ENCODE measurements at regions not wholly inside any gene's neighbourhood (a gene's known extent, or its start where the extent isn't known, plus 50 kb on each side); places are given as distances from the start of the nearest gene placed in this dataset.

- ChIA-PET POLR2A (no interaction called here), CTCF (no interaction called here)
- no peak overlapping the region for H3K27ac ChIP-seq (ENCODE audit: low read depth, low read length)
- no peak for TF ChIP-seq CTCF (IDR thresholded peaks at IDR 0.05; ENCODE audit: low read depth, low read length)
- H3K27me3 ChIP-seq (ENCODE audit: control insufficient read depth, insufficient read depth, low read length) = no peaks in the 10 kb centered on the region
- DNase-seq (ENCODE audit: low read depth, low spot score) = no peak
- H3K9me3 ChIP-seq (ENCODE audit: control insufficient read depth, insufficient read depth, low read length) = peaks cover 18% of the 10 kb centered on the region; the same call in 1 of the 2 replicates
- no peak overlapping the region for H3K4me3 ChIP-seq (ENCODE audit: low read depth, low read length)
Observed at GRCh38 chr17:428414-428813, 75.8 kb upstream of the RPH3AL start.

GRCh38 chr17:427891-428290 lies 75.3 kb upstream of the RPH3AL start:
- CTCF ChIA-PET = interaction anchor here (1.0 to 1.7 kb wide), 3 partner anchors 13 to 16 kb away, joined by 3 to 5 read pairs (median 4); no protein-coding TSS in a partner anchor
- TF ChIP-seq CTCF (IDR thresholded peaks at IDR 0.05; ENCODE audit: low read depth, low read length) = no peak
- Histone ChIP-seq H3K27me3 (ENCODE audit: control insufficient read depth, insufficient read depth, low read length) (no peaks in the 10 kb centered on the region), H3K4me3 (ENCODE audit: low read depth, low read length) (no peak overlapping the region), H3K27ac (ENCODE audit: low read depth, low read length) (no peak overlapping the region), H3K9me3 (ENCODE audit: control insufficient read depth, insufficient read depth, low read length) (peaks cover 18% of the 10 kb centered on the region; the same call in 1 of the 2 replicates)
- DNase-seq (ENCODE audit: low read depth, low spot score) = no peak
- POLR2A ChIA-PET = no interaction called here

GRCh38 chr17:427327-427726 lies 74.7 kb upstream of the RPH3AL start:
- ChIA-PET CTCF (interaction anchor here (1.0 to 1.7 kb wide), 3 partner anchors 12 to 15 kb away, joined by 3 to 5 read pairs (median 4); no protein-coding TSS in a partner anchor), POLR2A (no interaction called here)
- TF ChIP-seq CTCF (IDR thresholded peaks at IDR 0.05; ENCODE audit: low read depth, low read length) = no peak
- Histone ChIP-seq H3K4me3 (ENCODE audit: low read depth, low read length) (no peak overlapping the region), H3K27ac (ENCODE audit: low read depth, low read length) (no peak overlapping the region), H3K27me3 (ENCODE audit: control insufficient read depth, insufficient read depth, low read length) (no peaks in the 10 kb centered on the region), H3K9me3 (ENCODE audit: control insufficient read depth, insufficient read depth, low read length) (peaks cover 18% of the 10 kb centered on the region)
- no peak for DNase-seq (ENCODE audit: low read depth, low spot score)

GRCh38 chr17:422196-422930 lies 69.8 kb upstream of the RPH3AL start:
- TF ChIP-seq CTCF (IDR thresholded peaks at IDR 0.05; ENCODE audit: low read depth, low read length) = no peak
- H3K9me3 ChIP-seq (ENCODE audit: control insufficient read depth, insufficient read depth, low read length) = no peaks in the 10 kb centered on the region; the same call in 1 of the 2 replicates
- H3K4me3 ChIP-seq (ENCODE audit: low read depth, low read length) = no peak overlapping the region
- CTCF ChIA-PET = interaction anchor here (1.2 to 5.8 kb wide), 2 partner anchors 10 to 278 kb away, joined by 7 to 40 read pairs; no protein-coding TSS in a partner anchor
- no peak for DNase-seq (ENCODE audit: low read depth, low spot score)
- POLR2A ChIA-PET = no interaction called here
- no peaks in the 10 kb centered on the region for H3K27me3 ChIP-seq (ENCODE audit: control insufficient read depth, insufficient read depth, low read length)
- H3K27ac ChIP-seq (ENCODE audit: low read depth, low read length) = no peak overlapping the region

- no peak overlapping the region for H3K4me3 ChIP-seq (ENCODE audit: low read depth, low read length)
- no peak for TF ChIP-seq CTCF (IDR thresholded peaks at IDR 0.05; ENCODE audit: low read depth, low read length)
- no peak overlapping the region for H3K27ac ChIP-seq (ENCODE audit: low read depth, low read length)
- POLR2A ChIA-PET = no interaction called here
- no peaks in the 10 kb centered on the region for H3K27me3 ChIP-seq (ENCODE audit: control insufficient read depth, insufficient read depth, low read length)
- no peaks in the 10 kb centered on the region; the same call in 1 of the 2 replicates for H3K9me3 ChIP-seq (ENCODE audit: control insufficient read depth, insufficient read depth, low read length)
- CTCF ChIA-PET = interaction anchor here (1.2 to 5.8 kb wide), 2 partner anchors 8 to 280 kb away, joined by 7 to 40 read pairs; no protein-coding TSS in a partner anchor
- DNase-seq (ENCODE audit: low read depth, low spot score) = no peak
Observed at GRCh38 chr17:420479-421175, 68.0 kb upstream of the RPH3AL start.

Measured in AG04450 (cell line).